H1 (cell line): ENCODE measurements at regions not wholly inside any gene's neighbourhood (a gene's known extent, or its start where the extent isn't known, plus 50 kb on each side); places are given as distances from the start of the nearest gene placed in this dataset.

Experiments used
- ATF2 ChIP-seq: IDR thresholded peaks from 2 replicates; pipeline ENCODE4 v1.6.1; 2012; ENCODE audit warnings: low read length, inconsistent platforms
- CEBPB ChIP-seq: IDR thresholded peaks from 2 replicates; pipeline ENCODE4 v1.6.1; 2012; ENCODE audit warnings: low read depth, low read length
- RAD21 ChIP-seq, 2 experiments: IDR thresholded peaks in 1 of 2; conservative IDR thresholded peaks in 1 of 2; 2 replicates each; pipeline ENCODE4 v1.6.1; 2011; ENCODE audit warnings: low read depth in 2 of 2, low read length in 2 of 2, improper control_type of control experiment in 1 of 2, inconsistent platforms in 1 of 2, mild to moderate bottlenecking in 1 of 2, moderate library complexity in 1 of 2
- SIX5 ChIP-seq: IDR thresholded peaks from 2 replicates; pipeline ENCODE4 v1.6.1; 2011; ENCODE audit warnings: mild to moderate bottlenecking, low read depth, low read length
- SP2 ChIP-seq: IDR thresholded peaks from 2 replicates; pipeline ENCODE4 v1.6.1; 2012; ENCODE audit warnings: mild to moderate bottlenecking, low read length, inconsistent platforms

- TF ChIP-seq ATF2: no peak
- TF ChIP-seq RAD21 (IDR thresholded peaks at IDR 0.05 in 1 of 2, conservative IDR thresholded peaks at IDR 0.05 in 1 of 2; ENCODE audit: low read depth in 2 of 2, low read length in 2 of 2): no peak
- TF ChIP-seq SIX5: no peak
- TF ChIP-seq SP2: no peak
- no peak for TF ChIP-seq CEBPB
These were observed 198.2 kb downstream of the SEC16B start (continued) for GRCh38 chr1:177771688-177772087.
